Femur (tissue), 1 donor: ENCODE measurements at regions not wholly inside any gene's neighbourhood (a gene's known extent, or its start where the extent isn't known, plus 50 kb on each side); places are given as distances from the start of the nearest gene placed in this dataset.
"Not testable (repeated sequence)": the region's sequence is repeated elsewhere in the genome, so short reads cannot be mapped to it uniquely, and the experiment has no call there.

ENCODE experiments used
- DNase-seq: peaks from one replicate; pipeline ENCODE4 v3.0.0-alpha.2; 2017

DNA sequence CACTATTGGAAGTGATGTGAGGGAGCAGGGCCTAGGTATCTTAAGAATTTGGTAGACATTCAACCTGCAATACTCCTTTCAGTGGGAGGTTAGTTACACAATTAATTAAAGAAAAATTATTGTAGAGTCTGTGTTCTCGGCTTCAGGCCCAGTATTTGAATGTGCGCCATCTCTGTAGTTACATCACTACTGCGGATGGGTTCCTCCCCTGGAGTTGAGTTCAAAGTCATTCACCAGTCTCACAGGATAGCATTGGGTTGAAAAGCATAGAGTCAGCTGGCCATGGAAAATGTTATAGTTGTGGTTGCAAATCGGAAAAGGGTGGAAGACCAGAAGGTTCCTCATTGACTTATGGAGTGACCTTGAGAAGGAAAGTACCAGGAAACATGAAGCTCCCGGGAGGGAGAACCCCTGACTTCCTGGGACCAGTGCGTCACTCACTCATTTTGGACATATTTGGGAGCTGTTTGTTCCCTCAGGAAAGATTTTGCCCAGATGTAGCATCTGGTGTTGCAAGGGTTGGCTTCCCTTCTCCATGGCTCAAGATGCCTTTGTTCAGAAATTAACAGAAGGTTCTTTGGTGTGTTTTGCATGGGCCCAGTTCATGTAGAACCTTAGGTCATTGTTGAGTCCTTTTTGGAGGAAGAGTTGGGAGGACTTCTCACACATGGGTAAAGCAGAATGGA is 111.8 kb downstream of the SRGAP2 start:
- not testable (repeated sequence) for DNase-seq

- DNase-seq, result not testable (repeated sequence)
These were observed 113.6 kb downstream of the SRGAP2 start for GRCh38 chr1:206316901-206317300.

- not testable (repeated sequence) for DNase-seq
These were observed 114.7 kb downstream of the SRGAP2 start for GRCh38 chr1:206317878-206318514.

DNA sequence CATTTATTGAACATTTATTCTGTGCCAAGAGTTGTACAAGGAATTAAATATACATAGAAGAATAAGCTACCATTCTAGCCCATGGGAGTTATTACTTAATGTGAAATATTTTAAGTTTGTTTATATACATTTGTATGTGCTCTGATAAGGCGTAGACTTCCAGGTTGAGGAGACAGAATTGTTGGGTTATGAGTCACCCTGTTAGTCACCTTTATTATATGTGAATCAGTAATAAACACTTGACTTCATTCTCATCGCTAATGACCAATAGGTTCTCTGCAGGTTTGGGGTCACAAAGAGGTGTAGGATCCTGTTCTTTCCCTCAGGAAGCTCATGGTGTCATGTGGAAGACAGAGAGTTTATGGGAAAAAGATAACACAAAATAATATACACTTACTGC is 116.9 kb downstream of the SRGAP2 start:
- DNase-seq, result not testable (repeated sequence)

DNA sequence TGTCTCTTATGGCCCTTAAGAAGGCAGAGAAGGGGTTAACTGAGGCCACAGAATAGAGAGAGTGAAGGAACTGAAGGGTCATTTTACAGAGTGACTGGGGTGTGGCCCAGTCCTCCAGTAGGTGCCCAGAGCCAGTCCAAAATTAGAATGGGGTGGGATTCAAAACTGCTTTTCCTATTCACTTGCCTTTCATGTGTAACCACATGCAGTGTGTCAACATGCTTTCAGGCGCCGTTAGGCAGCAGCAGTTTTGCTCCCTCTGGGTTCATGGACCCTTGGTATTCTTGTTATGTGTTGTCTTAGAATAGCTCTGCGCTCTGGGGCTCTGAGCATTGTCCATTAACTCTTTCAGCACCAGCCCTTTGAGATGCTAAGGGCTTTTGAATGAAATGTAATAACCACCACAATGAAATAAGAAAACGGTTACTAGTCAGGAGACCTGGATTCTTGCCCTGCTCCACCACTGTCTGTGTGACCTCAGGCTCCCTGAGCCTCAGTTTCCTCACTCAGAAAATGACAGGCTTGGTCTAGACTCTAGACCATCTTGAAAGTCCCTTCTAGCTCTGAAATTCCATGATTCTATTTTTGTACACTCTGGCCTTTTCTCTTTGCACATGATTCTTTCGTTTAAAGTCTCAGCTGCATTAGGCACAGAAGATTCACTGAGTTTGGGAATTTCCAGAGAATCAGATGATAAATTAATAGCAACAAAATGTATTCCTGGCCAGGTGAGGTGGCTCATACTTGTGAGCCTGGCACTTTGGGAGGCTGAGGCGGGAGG is 123.0 kb downstream of the SRGAP2 start:
- not testable (repeated sequence) for DNase-seq

GRCh38 chr1:206331597-206331996 is 128.3 kb downstream of the SRGAP2 start:
- DNase-seq, result not testable (repeated sequence)

GRCh38 chr1:206333316-206333715 is 130.0 kb downstream of the SRGAP2 start:
- DNase-seq, result not testable (repeated sequence)

GRCh38 chr1:206333897-206334296 is 130.6 kb downstream of the SRGAP2 start:
- DNase-seq, result not testable (repeated sequence)

DNA sequence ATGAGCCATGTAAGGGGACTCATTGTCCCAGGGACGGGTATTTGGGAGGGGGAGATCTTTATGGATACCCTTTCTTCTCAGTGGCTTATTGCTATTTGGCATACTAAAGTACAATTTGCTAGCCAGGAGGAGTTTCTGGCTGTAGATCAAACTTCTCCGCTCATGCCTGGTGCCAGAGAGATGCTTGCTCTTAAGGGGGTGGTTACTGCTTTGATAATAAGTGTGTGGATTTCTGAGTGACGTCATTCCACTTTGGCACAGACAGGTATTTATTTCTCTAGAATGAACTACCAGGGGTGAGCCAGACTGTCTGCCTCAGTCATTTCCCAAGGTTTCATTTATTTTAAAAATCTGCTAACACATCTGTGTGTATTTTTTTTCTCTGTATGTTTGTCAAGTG is 131.1 kb downstream of the SRGAP2 start:
- DNase-seq, result not testable (repeated sequence)

DNA sequence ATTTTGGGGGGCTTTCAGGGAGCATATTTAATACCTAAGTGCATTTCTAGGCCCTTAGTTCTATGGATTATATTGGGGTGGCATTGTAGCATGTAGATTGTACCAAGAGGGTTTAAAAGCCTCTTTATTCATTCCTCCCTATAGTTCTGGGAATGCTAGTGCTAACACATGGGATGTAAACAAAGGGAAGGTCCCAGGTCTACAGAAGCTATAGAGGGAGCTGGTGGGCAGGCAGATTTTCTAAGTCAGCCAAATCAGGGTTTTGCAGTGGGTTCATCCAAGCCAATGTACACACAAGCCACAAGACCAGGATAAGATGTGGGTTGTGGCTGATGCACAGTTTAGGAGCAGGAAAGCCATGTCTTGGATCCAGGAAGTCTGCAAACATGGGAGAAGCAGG is 131.8 kb downstream of the SRGAP2 start:
- not testable (repeated sequence) for DNase-seq

DNA sequence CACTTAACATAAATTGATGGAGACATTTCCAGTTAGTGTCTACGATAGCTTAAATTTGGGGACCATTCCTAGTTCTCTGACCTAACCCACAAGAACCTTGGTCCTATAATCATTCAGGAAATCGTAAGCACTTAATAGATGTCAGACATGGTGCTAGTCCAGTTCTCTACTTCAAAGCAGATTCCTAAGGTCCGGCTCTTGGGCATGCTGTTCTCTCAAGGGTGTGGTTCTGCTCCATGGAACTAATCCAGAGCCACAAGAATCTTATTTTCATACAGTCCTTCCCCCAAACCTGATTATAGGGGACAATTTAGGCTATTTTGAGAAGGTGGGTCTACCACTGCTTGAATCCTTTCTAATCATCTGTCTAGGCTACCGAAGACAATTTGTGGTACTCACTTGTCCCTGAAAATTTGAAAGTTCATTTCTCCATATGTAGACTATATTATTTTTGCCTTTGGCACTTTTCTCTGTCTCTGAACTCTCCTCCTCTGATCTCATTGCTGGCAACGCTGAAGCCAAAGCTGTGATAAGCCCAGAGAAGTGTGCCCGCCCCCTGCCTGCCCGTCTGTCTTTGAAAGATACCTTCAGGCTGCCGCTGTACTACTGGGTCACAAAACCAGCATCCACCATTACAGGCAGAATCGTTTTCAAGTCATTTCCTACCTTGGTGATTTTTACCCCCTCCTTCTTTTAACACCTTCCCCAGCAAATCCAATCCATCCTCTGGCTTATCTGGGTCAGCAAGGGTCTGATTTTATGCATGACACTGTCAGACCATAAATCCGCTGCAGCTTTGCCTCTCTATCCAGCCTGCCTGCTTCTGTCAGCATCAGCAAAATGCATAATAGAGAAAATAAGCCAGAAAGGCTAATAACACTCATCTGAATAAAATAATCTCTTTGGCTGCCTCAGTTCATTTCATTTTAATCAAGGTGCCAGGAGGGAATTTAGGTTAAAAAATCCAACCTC is 132.8 kb downstream of the SRGAP2 start:
- DNase-seq, result not testable (repeated sequence)

DNA sequence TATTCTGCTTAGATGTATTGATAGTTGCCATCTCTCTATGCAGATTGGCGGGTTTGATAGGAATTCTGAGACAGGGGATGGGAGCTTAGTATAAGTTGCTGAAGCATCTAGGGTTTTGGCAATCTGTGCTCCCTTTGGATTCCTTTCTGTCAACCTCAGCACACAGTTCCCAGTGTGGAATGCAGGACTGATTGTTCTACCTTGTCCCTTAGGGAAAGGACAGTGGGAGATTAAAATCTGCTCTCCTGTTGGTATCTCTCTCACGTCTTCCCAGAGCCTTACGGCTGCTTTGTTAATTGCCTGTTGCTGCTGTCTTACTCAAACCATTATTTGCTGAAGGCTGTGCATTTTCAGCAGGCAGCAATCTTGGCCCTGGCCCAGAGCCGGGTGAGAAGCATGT is 133.3 kb upstream of the IKBKE start:
- DNase-seq, result not testable (repeated sequence)

GRCh38 chr1:206350493-206351275 is 119.6 kb upstream of the IKBKE start:
- DNase-seq, result not testable (repeated sequence)

GRCh38 chr1:206351276-206352052 is 118.8 kb upstream of the IKBKE start:
- not testable (repeated sequence) for DNase-seq

DNA sequence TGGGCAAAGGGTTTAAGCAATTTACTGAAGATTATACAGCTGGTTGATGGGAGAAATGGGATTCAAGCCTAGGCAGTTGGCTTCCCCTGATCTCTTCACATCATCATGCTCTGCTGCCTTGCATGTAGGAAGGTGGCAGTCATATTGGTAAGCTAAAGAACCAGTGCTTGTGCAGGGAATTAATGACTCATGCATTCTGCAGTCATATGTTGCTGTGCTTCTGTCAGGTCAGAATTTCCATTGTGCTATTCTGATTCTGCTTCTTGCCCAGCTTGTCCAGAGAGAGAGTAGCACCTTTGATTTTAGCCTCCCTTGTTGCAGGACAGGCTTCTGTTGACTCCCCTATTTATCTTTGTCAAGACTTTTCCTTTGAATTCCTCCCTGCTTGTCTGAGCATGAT is 114.0 kb upstream of the IKBKE start:
- DNase-seq, result not testable (repeated sequence)

DNA sequence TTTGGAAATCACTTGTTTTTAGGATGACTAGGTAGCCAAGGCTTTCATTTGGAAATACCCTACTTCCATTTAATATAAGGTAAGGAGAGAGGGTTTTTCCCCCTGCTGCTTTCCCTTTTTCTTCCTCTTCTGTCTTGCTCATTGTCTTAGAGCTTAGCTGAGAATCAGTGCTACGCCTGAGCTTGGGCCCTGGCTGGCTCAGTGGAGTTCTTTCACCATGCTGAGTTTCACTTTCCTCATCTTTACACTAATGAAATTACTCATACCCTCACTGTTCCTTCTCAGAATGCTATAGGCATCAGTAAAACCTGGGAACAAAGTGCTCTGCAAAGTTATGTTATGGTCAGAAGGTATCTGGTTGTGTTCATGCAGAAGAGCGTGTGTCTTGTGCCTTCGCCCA is 112.3 kb upstream of the IKBKE start:
- not testable (repeated sequence) for DNase-seq

DNA sequence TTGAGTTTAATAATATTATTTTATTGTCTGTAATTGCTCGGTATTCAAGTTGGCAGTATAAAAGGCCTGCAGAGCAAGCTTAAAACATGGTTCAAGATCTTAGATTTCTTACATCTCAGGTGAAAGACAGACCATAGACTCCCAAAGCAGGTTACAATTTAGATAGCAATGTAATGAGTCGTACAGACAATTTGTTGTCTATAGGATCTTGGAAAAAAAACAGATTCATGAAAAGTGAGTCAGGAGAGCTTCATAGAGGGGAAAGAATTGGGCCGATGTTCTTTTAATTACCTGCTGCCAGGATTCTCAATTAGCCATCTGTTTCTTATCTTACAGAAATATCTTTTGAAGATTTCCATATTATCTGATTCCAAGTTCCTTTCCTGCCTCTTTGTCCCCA is 111.5 kb upstream of the IKBKE start:
- not testable (repeated sequence) for DNase-seq

- DNase-seq, result not testable (repeated sequence)
These were observed 110.9 kb upstream of the IKBKE start for GRCh38 chr1:206359377-206359776.

DNA sequence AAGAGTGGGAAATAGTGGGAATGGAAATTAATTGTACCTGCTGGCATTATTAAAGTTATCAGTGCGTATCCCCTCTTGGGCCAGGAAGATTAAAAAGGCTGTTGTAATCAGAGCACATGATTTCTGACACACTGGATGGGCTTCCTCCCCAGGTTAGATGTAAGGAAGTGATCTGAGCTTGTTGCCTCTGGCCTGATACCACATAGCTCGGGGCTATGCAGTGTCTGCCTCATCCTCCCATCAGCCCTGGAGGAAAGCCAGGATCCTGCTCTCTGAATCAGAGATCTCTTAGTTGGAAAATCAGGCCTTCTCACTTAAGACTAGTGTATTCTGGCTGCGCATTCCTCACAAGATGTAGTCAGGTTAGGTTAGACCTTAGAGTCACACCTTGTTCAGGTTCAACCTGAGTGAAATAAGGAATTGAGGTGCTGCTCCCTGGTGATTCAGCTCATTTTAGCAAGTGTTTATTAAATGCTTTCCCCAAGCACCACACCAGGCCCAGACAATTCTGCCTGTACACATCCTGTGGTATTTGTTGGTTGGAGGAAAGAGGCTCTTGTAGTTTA is 108.2 kb upstream of the IKBKE start:
- not testable (repeated sequence) for DNase-seq

DNA sequence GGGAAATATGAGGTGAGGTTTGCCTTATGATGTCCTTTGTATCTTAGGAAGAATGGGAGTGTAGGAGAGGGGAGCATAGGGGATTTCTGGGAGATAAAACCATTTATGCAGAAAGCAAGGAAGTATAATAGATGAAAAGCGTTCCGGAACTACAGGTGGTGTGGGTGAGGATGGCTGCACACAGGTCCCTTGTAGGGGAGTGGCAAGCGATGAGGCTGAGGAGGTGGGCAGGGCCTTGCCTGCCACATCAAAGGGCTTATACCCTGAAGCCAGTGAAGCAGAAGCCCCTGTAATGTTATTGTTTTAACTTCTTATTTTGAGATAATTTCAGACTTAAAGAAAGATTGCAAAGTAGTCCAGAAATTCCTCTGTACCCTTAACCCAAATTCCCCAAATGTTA is 107.3 kb upstream of the IKBKE start:
- not testable (repeated sequence) for DNase-seq
